ENCODE measurements at regions not wholly inside any gene's neighbourhood (a gene's known extent, or its start where the extent isn't known, plus 50 kb on each side); places are given as distances from the start of the nearest gene placed in this dataset.

DNA sequence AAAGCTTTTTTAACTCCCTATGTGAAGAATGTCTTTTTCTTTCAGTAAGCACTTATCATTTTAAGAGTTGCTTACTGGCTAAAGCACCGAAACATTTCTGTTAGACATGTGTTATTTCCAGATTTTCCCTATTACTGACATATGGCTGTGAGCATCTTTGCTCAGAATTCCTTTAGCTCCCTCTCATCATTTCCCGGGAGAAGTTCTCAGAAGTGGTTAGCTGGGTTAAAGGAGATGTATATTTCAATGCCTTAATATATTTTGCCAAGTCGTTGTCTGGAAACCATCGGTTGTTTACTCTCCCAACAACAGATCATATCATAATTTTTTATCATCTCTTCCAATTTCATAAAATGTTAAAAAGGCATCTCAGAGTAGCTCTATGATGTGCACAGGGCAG is 396.5 kb downstream of the OCA2 start:
- no peak overlapping the region for H3K4me3 ChIP-seq (ENCODE audit: low read depth, low read length)
- DNase-seq (ENCODE audit: low read depth), result no peak
- TF ChIP-seq MYC (IDR thresholded peaks at IDR 0.05; ENCODE audit: low read depth, low read length) (no peak), POLR2A (IDR thresholded peaks at IDR 0.05; ENCODE audit: extremely low read depth, insufficient read length) (no peak)
- TF ChIP-seq, protein P1, sequence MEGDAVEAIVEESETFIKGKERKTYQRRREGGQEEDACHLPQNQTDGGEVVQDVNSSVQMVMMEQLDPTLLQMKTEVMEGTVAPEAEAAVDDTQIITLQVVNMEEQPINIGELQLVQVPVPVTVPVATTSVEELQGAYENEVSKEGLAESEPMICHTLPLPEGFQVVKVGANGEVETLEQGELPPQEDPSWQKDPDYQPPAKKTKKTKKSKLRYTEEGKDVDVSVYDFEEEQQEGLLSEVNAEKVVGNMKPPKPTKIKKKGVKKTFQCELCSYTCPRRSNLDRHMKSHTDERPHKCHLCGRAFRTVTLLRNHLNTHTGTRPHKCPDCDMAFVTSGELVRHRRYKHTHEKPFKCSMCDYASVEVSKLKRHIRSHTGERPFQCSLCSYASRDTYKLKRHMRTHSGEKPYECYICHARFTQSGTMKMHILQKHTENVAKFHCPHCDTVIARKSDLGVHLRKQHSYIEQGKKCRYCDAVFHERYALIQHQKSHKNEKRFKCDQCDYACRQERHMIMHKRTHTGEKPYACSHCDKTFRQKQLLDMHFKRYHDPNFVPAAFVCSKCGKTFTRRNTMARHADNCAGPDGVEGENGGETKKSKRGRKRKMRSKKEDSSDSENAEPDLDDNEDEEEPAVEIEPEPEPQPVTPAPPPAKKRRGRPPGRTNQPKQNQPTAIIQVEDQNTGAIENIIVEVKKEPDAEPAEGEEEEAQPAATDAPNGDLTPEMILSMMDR (IDR thresholded peaks at IDR 0.05; ENCODE audit: low read depth, low read length), result no peak
- TF ChIP-seq, protein P2, sequence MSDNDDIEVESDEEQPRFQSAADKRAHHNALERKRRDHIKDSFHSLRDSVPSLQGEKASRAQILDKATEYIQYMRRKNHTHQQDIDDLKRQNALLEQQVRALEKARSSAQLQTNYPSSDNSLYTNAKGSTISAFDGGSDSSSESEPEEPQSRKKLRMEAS (IDR thresholded peaks at IDR 0.05; ENCODE audit: low read depth, low read length), result no peak

DNA sequence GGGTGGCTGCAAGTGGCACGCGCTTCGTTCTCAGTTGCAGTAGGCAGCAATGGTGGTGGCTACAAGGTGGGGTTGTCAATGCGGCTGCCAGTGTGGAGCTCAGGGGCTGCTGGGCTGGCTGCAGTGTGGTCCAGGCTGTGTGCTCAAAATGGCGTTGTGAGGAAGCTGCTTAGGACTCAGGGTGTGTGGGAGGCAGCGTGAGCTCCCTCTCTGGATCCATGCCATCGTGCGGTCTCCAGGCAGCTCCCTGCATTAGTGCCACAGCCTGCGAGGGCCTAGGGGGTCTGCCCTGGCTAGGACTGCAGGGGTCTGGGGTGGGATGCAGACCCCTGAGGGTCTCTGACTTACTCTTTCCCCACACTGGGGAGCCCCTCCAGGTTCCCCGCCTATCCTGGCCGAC is 397.2 kb downstream of the OCA2 start:
- no peak for DNase-seq (ENCODE audit: low read depth)
- TF ChIP-seq, protein P2 (IDR thresholded peaks at IDR 0.05; ENCODE audit: low read depth, low read length), result no peak
- TF ChIP-seq POLR2A (IDR thresholded peaks at IDR 0.05; ENCODE audit: extremely low read depth, insufficient read length), result no peak
- TF ChIP-seq, protein P1 (IDR thresholded peaks at IDR 0.05; ENCODE audit: low read depth, low read length), result no peak

GRCh38 chr15:27701014-27701413 is 398.1 kb downstream of the OCA2 start:
- no peak overlapping the region for H3K4me3 ChIP-seq (ENCODE audit: low read depth, low read length)
- TF ChIP-seq, protein P2 (IDR thresholded peaks at IDR 0.05; ENCODE audit: low read depth, low read length), result no peak
- TF ChIP-seq, protein P1 (IDR thresholded peaks at IDR 0.05; ENCODE audit: low read depth, low read length), result no peak
- no peak for TF ChIP-seq POLR2A (IDR thresholded peaks at IDR 0.05; ENCODE audit: extremely low read depth, insufficient read length)
- TF ChIP-seq MYC (IDR thresholded peaks at IDR 0.05; ENCODE audit: low read depth, low read length), result no peak

More for the DNA sequence above, 397.2 kb downstream of the OCA2 start:
- no peak overlapping the region for H3K4me3 ChIP-seq (ENCODE audit: low read depth, low read length)

DNA sequence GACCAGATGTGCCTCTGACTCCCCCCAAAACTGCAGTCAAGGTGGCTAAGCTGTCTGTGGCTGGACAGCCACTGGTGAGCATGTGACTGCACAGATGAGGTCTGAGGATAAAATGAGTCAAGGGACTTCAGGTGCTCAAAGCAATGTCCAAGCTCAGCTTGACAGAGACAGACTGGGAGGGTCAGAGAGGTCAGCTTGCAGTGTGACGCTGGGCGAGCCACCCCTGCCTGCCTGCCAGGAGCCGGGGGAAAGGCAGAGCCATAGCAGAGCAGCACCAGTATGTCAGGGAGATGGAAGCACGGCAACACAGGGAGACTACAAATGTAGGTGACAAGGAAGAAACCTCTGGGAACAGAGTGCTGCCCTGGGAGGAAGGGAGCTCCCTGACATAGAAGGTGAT is 399.4 kb downstream of the OCA2 start:
- TF ChIP-seq POLR2A (IDR thresholded peaks at IDR 0.05; ENCODE audit: extremely low read depth, insufficient read length), result no peak
- TF ChIP-seq, protein P1 (IDR thresholded peaks at IDR 0.05; ENCODE audit: low read depth, low read length), result no peak
- DNase-seq (ENCODE audit: low read depth), result no peak

More at GRCh38 chr15:27701014-27701413, 398.1 kb downstream of the OCA2 start:
- DNase-seq (ENCODE audit: low read depth), result no peak

GRCh38 chr15:27696530-27696929 is 402.6 kb downstream of the OCA2 start:
- TF ChIP-seq, protein P2 (IDR thresholded peaks at IDR 0.05; ENCODE audit: low read depth, low read length), result no peak
- no peak for TF ChIP-seq MYC (IDR thresholded peaks at IDR 0.05; ENCODE audit: low read depth, low read length)
- TF ChIP-seq, protein P1 (IDR thresholded peaks at IDR 0.05; ENCODE audit: low read depth, low read length), result no peak
- TF ChIP-seq POLR2A (IDR thresholded peaks at IDR 0.05; ENCODE audit: extremely low read depth, insufficient read length), result no peak
- no peak overlapping the region for H3K4me3 ChIP-seq (ENCODE audit: low read depth, low read length)
- no peak for DNase-seq (ENCODE audit: low read depth)

More for the DNA sequence above, 399.4 kb downstream of the OCA2 start:
- no peak overlapping the region for H3K4me3 ChIP-seq (ENCODE audit: low read depth, low read length)

GRCh38 chr15:27695726-27696125 is 403.4 kb downstream of the OCA2 start:
- DNase-seq (ENCODE audit: low read depth), result no peak
- TF ChIP-seq, protein P1 (IDR thresholded peaks at IDR 0.05; ENCODE audit: low read depth, low read length), result no peak
- TF ChIP-seq POLR2A (IDR thresholded peaks at IDR 0.05; ENCODE audit: extremely low read depth, insufficient read length) (no peak), MYC (IDR thresholded peaks at IDR 0.05; ENCODE audit: low read depth, low read length) (no peak)
- TF ChIP-seq, protein P2 (IDR thresholded peaks at IDR 0.05; ENCODE audit: low read depth, low read length), result no peak
- H3K4me3 ChIP-seq (ENCODE audit: low read depth, low read length), result no peak overlapping the region

Data from NB4 (cell line).